ENCODE measurements at regions not wholly inside any gene's neighbourhood (a gene's known extent, or its start where the extent isn't known, plus 50 kb on each side); places are given as distances from the start of the nearest gene placed in this dataset.
"Not testable (repeated sequence)": the region's sequence is repeated elsewhere in the genome, so short reads cannot be mapped to it uniquely, and the experiment has no call there.

- DNase-seq (ENCODE audit: low read depth): no peak
Measured at GRCh38 chr11:66789097-66789890, 53.9 kb upstream of the RCE1 start.

- peak; percentile 5 for DNase-seq (ENCODE audit: low read depth)
Measured at GRCh38 chr11:66787934-66788758, 55.1 kb upstream of the RCE1 start.

- no peak for DNase-seq (ENCODE audit: low read depth)
Measured at GRCh38 chr11:66784575-66784974, 55.6 kb upstream of the SPTBN2 start.

GRCh38 chr11:66782726-66783125, 53.7 kb upstream of the SPTBN2 start:
- no peak for DNase-seq (ENCODE audit: low read depth)

- DNase-seq (ENCODE audit: low read depth): not testable (repeated sequence)
Measured at GRCh38 chr11:66779651-66780050, 50.6 kb upstream of the SPTBN2 start.
